NCI-H2029 treated with DMSO at 0.1 percent for 48 hours (cell line): ENCODE measurements at regions not wholly inside any gene's neighbourhood (a gene's known extent, or its start where the extent isn't known, plus 50 kb on each side); places are given as distances from the start of the nearest gene placed in this dataset.
"Not testable (repeated sequence)": the region's sequence is repeated elsewhere in the genome, so short reads cannot be mapped to it uniquely, and the experiment has no call there.

ENCODE experiments used
- DNase-seq: peaks from one replicate; lab custom pipeline; 2025; lab: John Stamatoyannopoulos, UW

GRCh38 chr12:17357396-17357795 lies 732.6 kb downstream of the RERGL start:
- DNase-seq, result no peak

GRCh38 chr12:17352164-17352563 lies 737.8 kb downstream of the RERGL start:
- DNase-seq, result no peak

- no peak for DNase-seq
These were observed 741.7 kb downstream of the RERGL start for GRCh38 chr12:17348311-17348710.

GRCh38 chr12:17344649-17345048 lies 738.7 kb upstream of the LMO3 start:
- DNase-seq, result no peak

GRCh38 chr12:17342381-17342961 lies 736.5 kb upstream of the LMO3 start:
- DNase-seq, result no peak

- DNase-seq, result no peak
These were observed 729.5 kb upstream of the LMO3 start for GRCh38 chr12:17335487-17335886.

GRCh38 chr12:17334784-17335183 lies 728.8 kb upstream of the LMO3 start:
- no peak for DNase-seq

GRCh38 chr12:17333287-17333686 lies 727.3 kb upstream of the LMO3 start:
- DNase-seq, result no peak

- no peak for DNase-seq
These were observed 720.7 kb upstream of the LMO3 start for GRCh38 chr12:17326649-17327048.

GRCh38 chr12:17322090-17322489 lies 716.1 kb upstream of the LMO3 start:
- DNase-seq, result no peak

GRCh38 chr12:17304503-17305347 lies 698.8 kb upstream of the LMO3 start:
- DNase-seq, result no peak

GRCh38 chr12:17302001-17302400 lies 696.0 kb upstream of the LMO3 start:
- no peak for DNase-seq

- no peak for DNase-seq
These were observed 695.6 kb upstream of the LMO3 start for GRCh38 chr12:17301544-17301943.

GRCh38 chr12:17296882-17297281 lies 690.9 kb upstream of the LMO3 start:
- DNase-seq, result no peak

- no peak for DNase-seq
These were observed 680.9 kb upstream of the LMO3 start for GRCh38 chr12:17286874-17287273.

- no peak for DNase-seq
These were observed 678.9 kb upstream of the LMO3 start for GRCh38 chr12:17284873-17285272.

GRCh38 chr12:17283563-17283962 lies 677.6 kb upstream of the LMO3 start:
- no peak for DNase-seq

- not testable (repeated sequence) for DNase-seq
These were observed 676.2 kb upstream of the LMO3 start for GRCh38 chr12:17282169-17282568.

GRCh38 chr12:17278946-17279345 lies 673.0 kb upstream of the LMO3 start:
- DNase-seq, result no peak

GRCh38 chr12:17276196-17276595 lies 670.2 kb upstream of the LMO3 start:
- DNase-seq, result no peak

- DNase-seq, result no peak
These were observed 660.9 kb upstream of the LMO3 start for GRCh38 chr12:17266856-17267255.

GRCh38 chr12:17264603-17265002 lies 658.6 kb upstream of the LMO3 start:
- no peak for DNase-seq

GRCh38 chr12:17239874-17240273 lies 633.9 kb upstream of the LMO3 start:
- no peak for DNase-seq

GRCh38 chr12:17235996-17236395 lies 630.0 kb upstream of the LMO3 start:
- DNase-seq, result no peak
